G401.6 (cell line): ENCODE measurements at regions not wholly inside any gene's neighbourhood (a gene's known extent, or its start where the extent isn't known, plus 50 kb on each side); places are given as distances from the start of the nearest gene placed in this dataset.

Source experiments
- FAIRE-seq: peaks from 2 replicates; lab custom pipeline; 2012; peaks lifted over from hg19 to GRCh38; lab: Jason Lieb, UNC

- FAIRE-seq: no peak
These were observed 68.3 kb upstream of the BTBD3 start for GRCh38 chr20:11849270-11849915.

DNA sequence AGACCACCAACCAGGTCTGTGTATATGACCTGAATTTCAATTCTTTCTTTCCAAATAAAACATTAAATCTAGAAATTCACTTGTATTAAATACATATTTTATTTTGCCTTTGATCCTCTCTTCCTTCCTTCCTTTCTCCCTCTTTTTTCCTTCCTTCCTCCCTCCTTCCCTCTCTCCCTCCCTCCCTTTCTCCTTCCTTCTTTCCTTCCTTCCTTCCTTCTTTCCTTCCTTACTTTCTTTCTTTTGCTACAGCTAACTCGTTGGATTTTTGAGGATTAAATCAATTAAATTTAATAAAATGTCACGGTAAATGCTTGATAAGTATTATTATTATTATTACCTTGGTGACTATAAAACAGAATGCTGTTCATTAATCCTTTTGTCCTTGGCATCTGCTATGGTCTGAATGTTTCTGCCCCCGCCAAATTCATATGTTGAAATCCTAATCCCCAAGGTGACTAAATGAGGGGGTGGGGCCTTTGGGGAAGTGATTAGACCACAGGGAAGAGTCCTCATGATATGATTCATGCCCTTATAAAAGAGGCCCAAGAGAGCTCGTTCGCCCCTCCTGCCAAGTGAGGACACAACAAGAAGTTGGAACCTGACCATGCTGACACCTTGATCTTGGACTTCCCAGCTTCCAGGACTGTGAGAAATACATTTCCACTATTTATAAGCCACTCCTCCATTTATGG lies 67.6 kb upstream of the BTBD3 start:
- FAIRE-seq: no peak

DNA sequence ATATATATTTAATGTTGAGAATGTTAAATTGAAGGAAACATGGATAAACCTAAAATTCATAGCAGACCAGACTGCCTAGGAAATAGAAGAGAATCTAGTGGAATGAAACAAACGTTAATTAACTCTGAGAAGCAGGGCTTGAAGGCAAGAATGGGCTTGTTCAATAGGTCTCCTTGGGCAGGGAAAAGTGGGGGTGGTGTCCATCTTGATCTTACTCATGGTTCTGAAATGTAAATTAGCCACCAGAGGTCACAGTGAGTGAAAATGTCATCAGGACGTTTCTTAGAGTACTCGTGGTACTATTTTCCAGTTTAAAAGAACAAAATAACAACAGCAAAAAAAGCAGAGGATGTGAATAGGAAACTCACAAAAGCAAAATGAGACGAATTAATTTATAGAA lies 66.8 kb upstream of the BTBD3 start:
- no peak for FAIRE-seq

GRCh38 chr20:11851646-11852045 lies 66.0 kb upstream of the BTBD3 start:
- FAIRE-seq: no peak

DNA sequence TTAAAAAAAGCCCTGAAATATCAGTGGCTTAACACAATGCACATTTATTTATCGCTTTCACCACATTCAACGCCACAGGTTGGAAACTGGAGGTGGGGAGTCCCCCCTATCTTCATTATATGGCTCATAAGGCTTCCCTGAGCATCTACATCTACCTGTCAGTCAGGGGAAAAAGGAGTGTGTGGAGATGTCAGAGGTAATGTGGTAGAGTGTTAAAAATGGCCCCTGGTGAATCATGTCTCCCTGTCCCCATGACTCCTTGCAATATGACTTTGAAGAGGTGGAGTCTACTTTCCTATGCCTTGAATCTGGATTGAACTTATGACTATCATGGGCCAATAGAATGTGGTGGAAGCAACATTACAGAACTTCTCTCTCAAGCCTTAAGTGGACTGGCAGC lies 65.5 kb upstream of the BTBD3 start:
- no peak for FAIRE-seq

GRCh38 chr20:11852811-11853210 lies 64.9 kb upstream of the BTBD3 start:
- no peak for FAIRE-seq

DNA sequence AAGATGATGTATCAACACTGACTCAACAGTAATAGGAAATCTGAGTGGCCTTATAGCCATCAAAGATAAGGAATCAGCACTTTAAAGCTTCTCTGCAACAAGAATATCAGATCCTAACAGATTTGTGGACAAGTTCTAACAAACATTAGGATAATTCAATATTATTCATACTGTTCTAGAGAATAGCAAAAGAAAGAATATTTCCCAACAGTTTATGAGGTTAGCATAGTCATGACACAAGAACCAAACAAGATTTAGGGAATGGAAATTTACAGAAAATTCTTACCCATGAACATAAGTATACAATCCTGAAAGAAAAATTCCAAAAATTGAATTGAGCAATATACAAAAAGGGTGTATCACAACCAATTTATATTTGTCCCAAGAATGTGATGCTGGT lies 64.3 kb upstream of the BTBD3 start:
- no peak for FAIRE-seq

DNA sequence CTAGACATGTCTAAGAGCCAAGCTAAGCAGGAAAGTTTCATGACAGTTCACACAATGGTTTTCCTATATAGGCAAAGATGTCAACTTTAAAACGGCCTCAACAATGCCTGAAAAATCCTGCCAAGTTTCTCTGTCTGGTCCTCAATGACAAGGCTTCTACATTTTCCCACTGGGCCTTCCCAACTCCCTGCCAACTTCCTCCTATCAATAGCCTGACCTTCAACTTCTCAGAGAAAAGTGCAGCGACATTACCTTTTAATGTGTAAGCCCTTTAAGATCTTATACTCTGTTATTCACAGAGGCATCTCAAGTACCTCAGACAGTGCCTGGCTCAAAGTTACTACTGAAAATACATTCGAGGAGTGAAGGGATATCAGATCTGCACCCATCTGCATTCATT lies 56.2 kb upstream of the BTBD3 start:
- no peak for FAIRE-seq

DNA sequence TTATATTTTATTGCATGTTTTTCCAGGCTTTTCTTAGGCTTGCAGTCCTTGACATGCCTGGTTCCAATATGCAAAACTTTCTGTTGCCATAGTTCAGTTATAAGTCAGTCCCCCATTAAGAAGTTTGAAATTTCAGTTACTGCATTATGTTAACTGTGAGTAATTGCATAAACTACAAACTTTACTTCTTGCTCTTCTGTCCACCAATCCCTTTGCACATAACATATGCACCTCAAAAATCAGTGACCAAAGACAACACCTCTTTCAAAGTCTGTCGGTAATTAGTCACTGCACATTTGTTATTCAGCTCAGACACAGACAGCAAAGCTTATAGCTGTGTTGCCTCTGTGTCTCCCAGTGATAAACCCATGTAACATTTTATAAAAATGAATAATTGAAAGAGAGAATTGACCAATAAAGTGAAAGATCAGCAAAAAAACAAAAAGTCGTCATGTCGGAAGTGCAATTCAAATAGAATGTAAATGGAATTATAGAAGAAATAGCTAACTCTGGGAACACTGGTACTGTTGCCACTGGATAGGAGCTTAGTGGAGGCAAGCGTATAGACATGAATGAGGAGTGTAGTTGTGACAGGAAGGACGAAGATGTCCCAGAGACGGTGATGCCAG lies 50.3 kb upstream of the BTBD3 start:
- no peak for FAIRE-seq
